HL-60 (cell line): ENCODE measurements at regions not wholly inside any gene's neighbourhood (a gene's known extent, or its start where the extent isn't known, plus 50 kb on each side); places are given as distances from the start of the nearest gene placed in this dataset.

Source experiments
- DNase-seq, 2 experiments: peaks; one replicate each; pipeline ENCODE4 v3.0.0-alpha.2; 2010 to 2020; ENCODE audit warnings: low read depth in 1 of 2, low spot score in 1 of 2
- H3K27ac ChIP-seq: fragments of 250-450 bp; sonication (Bioruptor Pico); replicated peaks from 2 replicates; pipeline ENCODE4 v1.5.1; 2020; ENCODE audit warnings: mild to moderate bottlenecking, moderate library complexity
- H3K27me3 ChIP-seq: fragments of 250-450 bp; sonication (Bioruptor Pico); 2 replicates; pipeline ENCODE4 v1.5.1; 2021; ENCODE audit warnings: mild to moderate bottlenecking, moderate library complexity; ENCODE audit not compliant: insufficient read depth, poor library complexity, severe bottlenecking
- H3K4me3 ChIP-seq: replicated peaks from 2 replicates; pipeline ENCODE4 v1.5.1; 2011; ENCODE audit warnings: mild to moderate bottlenecking, control low read depth, low read length; ENCODE audit not compliant: insufficient read depth
- GABPA ChIP-seq: IDR thresholded peaks from 2 replicates; pipeline ENCODE4 v1.6.1; 2012; ENCODE audit warnings: low read depth
- POLR2AphosphoS5 ChIP-seq: IDR thresholded peaks from 2 replicates; pipeline ENCODE4 v1.6.1; 2012; ENCODE audit warnings: low read depth
- SPI1 ChIP-seq: IDR thresholded peaks from 2 replicates; pipeline ENCODE4 v1.6.1; 2012; ENCODE audit warnings: low read depth, mild to moderate bottlenecking, borderline replicate concordance
- TF ChIP-seq, protein P1 (sequence below): IDR thresholded peaks from one replicate; pipeline ENCODE4 v1.5.1; 2011; ENCODE audit warnings: low read length, control low read depth, inconsistent platforms; ENCODE audit not compliant: insufficient read depth
- TF ChIP-seq, protein P2 (sequence below): IDR thresholded peaks from 2 replicates; pipeline ENCODE4 v1.6.1; 2012; ENCODE audit warnings: low read depth; ENCODE audit not compliant: insufficient replicate concordance

DNA sequence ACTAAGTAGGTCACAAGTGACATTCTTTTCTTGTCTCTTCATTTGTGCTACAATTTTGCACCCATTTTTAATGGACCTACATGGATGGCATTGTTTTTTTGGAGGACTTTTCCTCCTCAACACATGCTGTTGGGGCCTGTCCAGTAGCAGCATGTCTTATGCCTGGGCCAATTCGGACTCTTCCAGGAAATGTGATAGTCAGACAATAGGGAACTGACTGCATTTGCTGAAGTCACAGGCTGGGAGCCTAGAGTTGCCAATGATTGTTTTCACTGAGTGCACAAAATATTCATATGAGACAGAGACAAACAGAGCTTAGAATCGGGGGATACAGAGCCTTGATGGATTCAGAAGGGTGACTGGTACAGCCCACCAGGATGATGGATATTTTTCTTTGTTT lies 867.3 kb upstream of the GOT2 start:
- no peaks in the 10 kb centered on the region for H3K27me3 ChIP-seq
- H3K27ac ChIP-seq: no peak overlapping the region
- TF ChIP-seq, protein P1, sequence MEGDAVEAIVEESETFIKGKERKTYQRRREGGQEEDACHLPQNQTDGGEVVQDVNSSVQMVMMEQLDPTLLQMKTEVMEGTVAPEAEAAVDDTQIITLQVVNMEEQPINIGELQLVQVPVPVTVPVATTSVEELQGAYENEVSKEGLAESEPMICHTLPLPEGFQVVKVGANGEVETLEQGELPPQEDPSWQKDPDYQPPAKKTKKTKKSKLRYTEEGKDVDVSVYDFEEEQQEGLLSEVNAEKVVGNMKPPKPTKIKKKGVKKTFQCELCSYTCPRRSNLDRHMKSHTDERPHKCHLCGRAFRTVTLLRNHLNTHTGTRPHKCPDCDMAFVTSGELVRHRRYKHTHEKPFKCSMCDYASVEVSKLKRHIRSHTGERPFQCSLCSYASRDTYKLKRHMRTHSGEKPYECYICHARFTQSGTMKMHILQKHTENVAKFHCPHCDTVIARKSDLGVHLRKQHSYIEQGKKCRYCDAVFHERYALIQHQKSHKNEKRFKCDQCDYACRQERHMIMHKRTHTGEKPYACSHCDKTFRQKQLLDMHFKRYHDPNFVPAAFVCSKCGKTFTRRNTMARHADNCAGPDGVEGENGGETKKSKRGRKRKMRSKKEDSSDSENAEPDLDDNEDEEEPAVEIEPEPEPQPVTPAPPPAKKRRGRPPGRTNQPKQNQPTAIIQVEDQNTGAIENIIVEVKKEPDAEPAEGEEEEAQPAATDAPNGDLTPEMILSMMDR: no peak
- TF ChIP-seq GABPA (no peak), SPI1 (no peak), POLR2AphosphoS5 (no peak)
- TF ChIP-seq, protein P2, sequence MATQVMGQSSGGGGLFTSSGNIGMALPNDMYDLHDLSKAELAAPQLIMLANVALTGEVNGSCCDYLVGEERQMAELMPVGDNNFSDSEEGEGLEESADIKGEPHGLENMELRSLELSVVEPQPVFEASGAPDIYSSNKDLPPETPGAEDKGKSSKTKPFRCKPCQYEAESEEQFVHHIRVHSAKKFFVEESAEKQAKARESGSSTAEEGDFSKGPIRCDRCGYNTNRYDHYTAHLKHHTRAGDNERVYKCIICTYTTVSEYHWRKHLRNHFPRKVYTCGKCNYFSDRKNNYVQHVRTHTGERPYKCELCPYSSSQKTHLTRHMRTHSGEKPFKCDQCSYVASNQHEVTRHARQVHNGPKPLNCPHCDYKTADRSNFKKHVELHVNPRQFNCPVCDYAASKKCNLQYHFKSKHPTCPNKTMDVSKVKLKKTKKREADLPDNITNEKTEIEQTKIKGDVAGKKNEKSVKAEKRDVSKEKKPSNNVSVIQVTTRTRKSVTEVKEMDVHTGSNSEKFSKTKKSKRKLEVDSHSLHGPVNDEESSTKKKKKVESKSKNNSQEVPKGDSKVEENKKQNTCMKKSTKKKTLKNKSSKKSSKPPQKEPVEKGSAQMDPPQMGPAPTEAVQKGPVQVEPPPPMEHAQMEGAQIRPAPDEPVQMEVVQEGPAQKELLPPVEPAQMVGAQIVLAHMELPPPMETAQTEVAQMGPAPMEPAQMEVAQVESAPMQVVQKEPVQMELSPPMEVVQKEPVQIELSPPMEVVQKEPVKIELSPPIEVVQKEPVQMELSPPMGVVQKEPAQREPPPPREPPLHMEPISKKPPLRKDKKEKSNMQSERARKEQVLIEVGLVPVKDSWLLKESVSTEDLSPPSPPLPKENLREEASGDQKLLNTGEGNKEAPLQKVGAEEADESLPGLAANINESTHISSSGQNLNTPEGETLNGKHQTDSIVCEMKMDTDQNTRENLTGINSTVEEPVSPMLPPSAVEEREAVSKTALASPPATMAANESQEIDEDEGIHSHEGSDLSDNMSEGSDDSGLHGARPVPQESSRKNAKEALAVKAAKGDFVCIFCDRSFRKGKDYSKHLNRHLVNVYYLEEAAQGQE: no peak
- H3K4me3 ChIP-seq: no peak overlapping the region
- DNase-seq: no peak

DNA sequence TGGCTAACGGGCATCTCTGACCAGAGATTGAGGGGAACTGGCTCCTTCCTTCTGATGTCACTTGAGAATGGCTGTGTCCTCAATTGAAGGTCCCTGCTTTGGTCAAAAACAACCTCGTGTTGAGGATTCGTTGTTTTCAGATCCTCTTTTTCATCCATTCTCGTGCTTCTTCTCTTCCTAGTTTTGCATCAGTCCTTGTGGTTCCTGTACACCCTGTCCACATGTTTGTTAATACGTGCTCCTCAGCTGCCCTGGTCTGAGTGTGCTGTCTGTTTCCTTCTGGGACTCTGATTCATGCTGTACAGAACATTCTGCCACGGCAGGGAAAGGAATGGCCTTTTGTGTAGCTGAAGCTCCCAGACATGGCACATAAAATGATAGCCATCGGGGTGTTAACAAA lies 863.2 kb upstream of the GOT2 start:
- H3K4me3 ChIP-seq: no peak overlapping the region
- H3K27me3 ChIP-seq: no peaks in the 10 kb centered on the region
- DNase-seq: no peak
- TF ChIP-seq GABPA (no peak), POLR2AphosphoS5 (no peak), SPI1 (no peak)
- TF ChIP-seq, protein P1: no peak
- TF ChIP-seq, protein P2: no peak
- H3K27ac ChIP-seq: no peak overlapping the region

DNA sequence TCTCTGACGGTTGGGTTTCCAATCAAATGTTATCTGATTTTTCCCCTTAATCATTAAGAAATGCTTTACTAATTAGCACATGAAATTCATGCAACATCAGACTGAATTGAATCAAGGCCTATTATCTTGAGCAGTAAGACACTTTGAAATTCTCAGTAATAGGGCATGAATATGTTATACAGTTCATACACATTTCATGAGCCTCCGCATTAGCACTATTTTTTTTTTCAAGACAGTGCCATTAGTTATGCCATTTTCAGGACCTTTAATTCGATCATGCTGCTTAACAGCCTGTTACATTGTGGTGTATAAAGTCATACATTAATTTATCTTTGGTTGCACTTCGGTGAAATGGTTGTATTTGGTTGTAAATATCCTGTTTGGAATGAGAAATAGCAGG lies 862.6 kb upstream of the GOT2 start:
- no peaks in the 10 kb centered on the region for H3K27me3 ChIP-seq
- no peak overlapping the region for H3K27ac ChIP-seq
- no peak for TF ChIP-seq SPI1
- TF ChIP-seq GABPA: no peak
- TF ChIP-seq, protein P1: no peak
- TF ChIP-seq, protein P2: no peak
- TF ChIP-seq POLR2AphosphoS5: no peak
- no peak for DNase-seq
- H3K4me3 ChIP-seq: no peak overlapping the region
